ENCODE measurements at regions not wholly inside any gene's neighbourhood (a gene's known extent, or its start where the extent isn't known, plus 50 kb on each side); places are given as distances from the start of the nearest gene placed in this dataset.

GRCh38 chr1:88168126-88168525 lies 515.9 kb upstream of the PKN2 start:
- TF ChIP-seq ZNF565 (CRISPR knock-in tag; conservative IDR thresholded peaks at IDR 0.05; ENCODE audit: low read depth) (no peak), ZNF8 (CRISPR knock-in tag; IDR thresholded peaks at IDR 0.05) (no peak), PATZ1 (CRISPR knock-in tag; IDR thresholded peaks at IDR 0.05; ENCODE audit: borderline replicate concordance) (no peak), ARNTL (CRISPR knock-in tag; IDR thresholded peaks at IDR 0.05; ENCODE audit: borderline replicate concordance, low read depth) (no peak), ZFP30 (CRISPR knock-in tag; IDR thresholded peaks at IDR 0.05) (no peak), ESRRG (CRISPR knock-in tag; IDR thresholded peaks at IDR 0.05) (no peak)
